ENCODE measurements at regions not wholly inside any gene's neighbourhood (a gene's known extent, or its start where the extent isn't known, plus 50 kb on each side); places are given as distances from the start of the nearest gene placed in this dataset.

DNA sequence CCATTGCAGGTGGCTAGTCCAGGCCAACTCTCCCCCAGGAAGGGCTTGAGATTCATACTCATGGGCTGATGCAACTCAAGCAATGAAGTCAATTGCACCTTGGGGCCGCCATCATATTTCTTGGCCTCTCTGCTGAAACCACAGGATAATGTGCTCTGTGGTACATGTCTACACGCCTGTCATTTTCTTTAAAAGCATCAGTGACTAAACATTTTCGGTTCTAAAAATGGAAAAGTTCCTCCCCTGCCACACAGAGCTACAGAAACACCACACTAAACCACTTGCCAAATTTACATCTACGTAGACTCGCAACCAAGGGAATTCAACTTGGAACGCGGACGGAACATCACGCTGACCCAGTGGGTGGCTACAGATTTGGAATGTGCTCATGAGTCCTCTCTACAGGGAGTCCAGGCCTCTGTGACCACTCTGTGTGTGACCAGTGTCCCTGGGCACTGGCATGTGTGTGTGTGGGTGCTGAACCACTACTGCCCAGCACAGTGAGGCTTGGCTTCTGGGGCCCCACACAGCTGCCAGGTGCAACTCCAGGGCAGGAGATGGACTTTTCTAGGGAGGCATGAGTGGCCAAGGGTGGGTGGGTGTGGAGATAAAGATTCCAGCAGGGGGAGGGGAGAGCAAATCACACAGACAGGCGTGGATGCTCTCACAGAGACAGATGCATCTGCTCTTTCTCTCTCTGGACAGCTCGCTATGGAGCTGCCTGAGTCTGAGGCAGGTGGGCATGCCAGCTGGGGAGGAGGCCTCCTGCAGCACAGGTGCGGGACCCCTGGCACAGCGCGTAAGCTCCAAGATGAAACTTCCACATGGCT lies 261.9 kb downstream of the CTTN start:
- H3K36me3 Mint-ChIP-seq (ENCODE audit: low read depth): peaks cover 20% of the 10 kb centered on the region
- no peak overlapping the region for H3K27ac Mint-ChIP-seq
- peaks cover 9% of the 10 kb centered on the region for H4K20me1 ChIP-seq (replicated peaks; ENCODE audit: insufficient read depth)
- H3K9me2 ChIP-seq (ENCODE audit: insufficient read depth): no peaks in the 10 kb centered on the region
- no peaks in the 10 kb centered on the region for H3K36me3 ChIP-seq (ENCODE audit: insufficient read depth)
- H3K27me3 Mint-ChIP-seq (ENCODE audit: insufficient read depth, low read depth, poor library complexity): peaks cover 39% of the 10 kb centered on the region
- no peak overlapping the region for H2AFZ ChIP-seq
- no peaks in the 10 kb centered on the region for H3F3A ChIP-seq (replicated peaks; ENCODE audit: low read depth)
- H3K27ac ChIP-seq (ENCODE audit: low read depth): no peak overlapping the region
- peak overlapping the region; percentile 84 for H3K4me3 Mint-ChIP-seq
- H3K4me1 Mint-ChIP-seq: peaks cover 59% of the 10 kb centered on the region
- no peaks in the 10 kb centered on the region for H3K9me3 Mint-ChIP-seq
- DNase-seq (ENCODE audit: low spot score): no peak
- H3K4me1 ChIP-seq (ENCODE audit: insufficient read depth): peaks cover 34% of the 10 kb centered on the region
- no peaks in the 10 kb centered on the region for H3K27me3 ChIP-seq (ENCODE audit: insufficient read depth)
- TF ChIP-seq ZNF331 (CRISPR knock-in tag; IDR thresholded peaks at IDR 0.05; ENCODE audit: low read depth): no peak
- TF ChIP-seq NANOG (IDR thresholded peaks at IDR 0.05; ENCODE audit: borderline replicate concordance): no peak
- TF ChIP-seq, protein P1, sequence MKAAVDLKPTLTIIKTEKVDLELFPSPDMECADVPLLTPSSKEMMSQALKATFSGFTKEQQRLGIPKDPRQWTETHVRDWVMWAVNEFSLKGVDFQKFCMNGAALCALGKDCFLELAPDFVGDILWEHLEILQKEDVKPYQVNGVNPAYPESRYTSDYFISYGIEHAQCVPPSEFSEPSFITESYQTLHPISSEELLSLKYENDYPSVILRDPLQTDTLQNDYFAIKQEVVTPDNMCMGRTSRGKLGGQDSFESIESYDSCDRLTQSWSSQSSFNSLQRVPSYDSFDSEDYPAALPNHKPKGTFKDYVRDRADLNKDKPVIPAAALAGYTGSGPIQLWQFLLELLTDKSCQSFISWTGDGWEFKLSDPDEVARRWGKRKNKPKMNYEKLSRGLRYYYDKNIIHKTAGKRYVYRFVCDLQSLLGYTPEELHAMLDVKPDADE (IDR thresholded peaks at IDR 0.05): no peak
- no peak for TF ChIP-seq EZH2 (IDR thresholded peaks at IDR 0.05; ENCODE audit: low read depth, unreplicated experiment)
- no peak for TF ChIP-seq JUNB (IDR thresholded peaks at IDR 0.05; ENCODE audit: unreplicated experiment)
- no peak for TF ChIP-seq CREB1 (CRISPR knock-in tag; IDR thresholded peaks at IDR 0.05; ENCODE audit: low read depth)
- no peak for TF ChIP-seq ZNF114 (CRISPR knock-in tag; IDR thresholded peaks at IDR 0.05)
- no peak for TF ChIP-seq CTCF (conservative IDR thresholded peaks at IDR 0.05; ENCODE audit: low read depth in 2 of 2)
- no peak for TF ChIP-seq STAT1 (IDR thresholded peaks at IDR 0.05; ENCODE audit: unreplicated experiment)
- no peak for TF ChIP-seq EZH2phosphoT487 (IDR thresholded peaks at IDR 0.05; ENCODE audit: unreplicated experiment)
- TF ChIP-seq, protein P2, sequence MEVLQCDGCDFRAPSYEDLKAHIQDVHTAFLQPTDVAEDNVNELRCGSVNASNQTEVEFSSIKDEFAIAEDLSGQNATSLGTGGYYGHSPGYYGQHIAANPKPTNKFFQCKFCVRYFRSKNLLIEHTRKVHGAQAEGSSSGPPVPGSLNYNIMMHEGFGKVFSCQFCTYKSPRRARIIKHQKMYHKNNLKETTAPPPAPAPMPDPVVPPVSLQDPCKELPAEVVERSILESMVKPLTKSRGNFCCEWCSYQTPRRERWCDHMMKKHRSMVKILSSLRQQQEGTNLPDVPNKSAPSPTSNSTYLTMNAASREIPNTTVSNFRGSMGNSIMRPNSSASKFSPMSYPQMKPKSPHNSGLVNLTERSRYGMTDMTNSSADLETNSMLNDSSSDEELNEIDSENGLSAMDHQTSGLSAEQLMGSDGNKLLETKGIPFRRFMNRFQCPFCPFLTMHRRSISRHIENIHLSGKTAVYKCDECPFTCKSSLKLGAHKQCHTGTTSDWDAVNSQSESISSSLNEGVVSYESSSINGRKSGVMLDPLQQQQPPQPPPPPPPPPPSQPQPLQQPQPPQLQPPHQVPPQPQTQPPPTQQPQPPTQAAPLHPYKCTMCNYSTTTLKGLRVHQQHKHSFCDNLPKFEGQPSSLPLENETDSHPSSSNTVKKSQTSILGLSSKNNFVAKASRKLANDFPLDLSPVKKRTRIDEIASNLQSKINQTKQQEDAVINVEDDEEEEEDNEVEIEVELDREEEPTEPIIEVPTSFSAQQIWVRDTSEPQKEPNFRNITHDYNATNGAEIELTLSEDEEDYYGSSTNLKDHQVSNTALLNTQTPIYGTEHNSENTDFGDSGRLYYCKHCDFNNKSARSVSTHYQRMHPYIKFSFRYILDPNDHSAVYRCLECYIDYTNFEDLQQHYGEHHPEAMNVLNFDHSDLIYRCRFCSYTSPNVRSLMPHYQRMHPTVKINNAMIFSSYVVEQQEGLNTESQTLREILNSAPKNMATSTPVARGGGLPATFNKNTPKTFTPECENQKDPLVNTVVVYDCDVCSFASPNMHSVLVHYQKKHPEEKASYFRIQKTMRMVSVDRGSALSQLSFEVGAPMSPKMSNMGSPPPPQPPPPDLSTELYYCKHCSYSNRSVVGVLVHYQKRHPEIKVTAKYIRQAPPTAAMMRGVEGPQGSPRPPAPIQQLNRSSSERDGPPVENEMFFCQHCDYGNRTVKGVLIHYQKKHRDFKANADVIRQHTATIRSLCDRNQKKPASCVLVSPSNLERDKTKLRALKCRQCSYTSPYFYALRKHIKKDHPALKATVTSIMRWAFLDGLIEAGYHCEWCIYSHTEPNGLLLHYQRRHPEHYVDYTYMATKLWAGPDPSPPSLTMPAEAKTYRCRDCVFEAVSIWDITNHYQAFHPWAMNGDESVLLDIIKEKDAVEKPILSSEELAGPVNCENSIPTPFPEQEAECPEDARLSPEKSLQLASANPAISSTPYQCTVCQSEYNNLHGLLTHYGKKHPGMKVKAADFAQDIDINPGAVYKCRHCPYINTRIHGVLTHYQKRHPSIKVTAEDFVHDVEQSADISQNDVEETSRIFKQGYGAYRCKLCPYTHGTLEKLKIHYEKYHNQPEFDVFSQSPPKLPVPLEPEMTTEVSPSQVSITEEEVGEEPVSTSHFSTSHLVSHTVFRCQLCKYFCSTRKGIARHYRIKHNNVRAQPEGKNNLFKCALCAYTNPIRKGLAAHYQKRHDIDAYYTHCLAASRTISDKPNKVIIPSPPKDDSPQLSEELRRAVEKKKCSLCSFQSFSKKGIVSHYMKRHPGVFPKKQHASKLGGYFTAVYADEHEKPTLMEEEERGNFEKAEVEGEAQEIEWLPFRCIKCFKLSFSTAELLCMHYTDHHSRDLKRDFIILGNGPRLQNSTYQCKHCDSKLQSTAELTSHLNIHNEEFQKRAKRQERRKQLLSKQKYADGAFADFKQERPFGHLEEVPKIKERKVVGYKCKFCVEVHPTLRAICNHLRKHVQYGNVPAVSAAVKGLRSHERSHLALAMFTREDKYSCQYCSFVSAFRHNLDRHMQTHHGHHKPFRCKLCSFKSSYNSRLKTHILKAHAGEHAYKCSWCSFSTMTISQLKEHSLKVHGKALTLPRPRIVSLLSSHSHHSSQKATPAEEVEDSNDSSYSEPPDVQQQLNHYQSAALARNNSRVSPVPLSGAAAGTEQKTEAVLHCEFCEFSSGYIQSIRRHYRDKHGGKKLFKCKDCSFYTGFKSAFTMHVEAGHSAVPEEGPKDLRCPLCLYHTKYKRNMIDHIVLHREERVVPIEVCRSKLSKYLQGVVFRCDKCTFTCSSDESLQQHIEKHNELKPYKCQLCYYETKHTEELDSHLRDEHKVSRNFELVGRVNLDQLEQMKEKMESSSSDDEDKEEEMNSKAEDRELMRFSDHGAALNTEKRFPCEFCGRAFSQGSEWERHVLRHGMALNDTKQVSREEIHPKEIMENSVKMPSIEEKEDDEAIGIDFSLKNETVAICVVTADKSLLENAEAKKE (CRISPR knock-in tag; IDR thresholded peaks at IDR 0.05): no peak
- TF ChIP-seq REST (IDR thresholded peaks at IDR 0.05; ENCODE audit: unreplicated experiment): no peak
- TF ChIP-seq POLR2AphosphoS5 (IDR thresholded peaks at IDR 0.05; ENCODE audit: low read depth): no peak
- 0 out of 2 replicates have a peak overlapping the region, but pooled peaks have one; percentile 63 for H3K4me3 ChIP-seq
- H3K4me2 ChIP-seq: no peak overlapping the region
- ATAC-seq: no peak
- H3K79me2 ChIP-seq (replicated peaks; ENCODE audit: insufficient read depth): peaks cover 54% of the 10 kb centered on the region

Measured in GM23338 (cell line).